Thoracic aorta (tissue), 2 donors: ENCODE measurements at regions not wholly inside any gene's neighbourhood (a gene's known extent, or its start where the extent isn't known, plus 50 kb on each side); places are given as distances from the start of the nearest gene placed in this dataset.

Source experiments
- ATAC-seq: fragments of 150-250 bp; one replicate; pipeline ENCODE4 v1.8.0; 2017; ENCODE audit warnings: low read depth; ENCODE audit not compliant: insufficient number of reproducible peaks, low FRiP score
- DNase-seq: peaks from one replicate; pipeline ENCODE4 v3.0.0-alpha.2; 2020; ENCODE audit warnings: low spot score
- H3K27ac ChIP-seq, 2 donors: fragments of 200-600 bp; sonication (generic); 1 replicate in 1 of 2; 2 replicates in 1 of 2; pipeline ENCODE4 v1.5.1; 2016; ENCODE audit warnings: mild to moderate bottlenecking in 2 of 2, moderate library complexity in 2 of 2
- H3K27me3 ChIP-seq: fragments of 200-600 bp; sonication (generic); replicated peaks from 2 replicates; pipeline ENCODE4 v1.6.0; 2016; ENCODE audit warnings: mild to moderate bottlenecking; ENCODE audit not compliant: insufficient read depth
- H3K36me3 ChIP-seq: fragments of 200-600 bp; sonication (generic); one replicate; pipeline ENCODE4 v1.5.1; 2016
- H3K4me1 ChIP-seq, 2 donors: fragments of 200-600 bp; sonication (generic); 1 replicate in 1 of 2; 2 replicates in 1 of 2; pipeline versions ENCODE4 v1.5.1 to v1.6.0; 2016; ENCODE audit warnings: low read depth in 2 of 2, mild to moderate bottlenecking in 1 of 2; ENCODE audit not compliant: control insufficient read depth in 1 of 2
- H3K4me3 ChIP-seq: fragments of 200-600 bp; sonication (generic); 2 replicates; pipeline ENCODE4 v1.5.1; 2016; ENCODE audit warnings: mild to moderate bottlenecking
- H3K9me3 ChIP-seq: fragments of 200-600 bp; sonication (generic); 2 replicates; pipeline ENCODE4 v1.5.1; 2016
- TF ChIP-seq, protein P1 (sequence below): fragments of 200-600 bp; sonication (generic); IDR thresholded peaks from one replicate; pipeline ENCODE4 v1.5.1; 2019; ENCODE audit warnings: antibody characterized with exemption

DNA sequence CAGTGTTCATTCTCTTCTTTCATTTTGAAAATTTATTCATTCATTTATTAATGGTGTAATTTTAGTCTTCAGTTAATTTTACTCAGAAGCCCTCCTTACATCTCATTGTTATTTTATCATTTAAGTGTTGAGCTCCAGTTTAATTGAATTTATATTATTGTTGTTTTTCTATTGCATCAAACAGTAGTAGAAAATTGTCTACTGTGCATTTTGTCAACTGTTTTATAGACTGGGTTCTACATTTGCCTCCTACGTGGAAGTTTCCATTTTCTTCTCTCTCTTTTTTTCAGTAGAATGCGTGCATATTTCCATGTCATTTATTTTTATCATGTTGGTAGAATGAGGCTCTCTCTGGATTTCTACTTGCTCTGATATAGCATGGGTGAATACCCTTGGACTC is 487.4 kb downstream of the NR2F2 start:
- no peak overlapping the region for H3K4me3 ChIP-seq
- ATAC-seq (no peak), DNase-seq (no peak)
- no peaks in the 10 kb centered on the region for H3K36me3 ChIP-seq
- no peak overlapping the region for H3K27ac ChIP-seq
- H3K27me3 ChIP-seq, result no peaks in the 10 kb centered on the region
- no peaks in the 10 kb centered on the region for H3K4me1 ChIP-seq
- no peaks in the 10 kb centered on the region for H3K9me3 ChIP-seq
- TF ChIP-seq, protein P1, sequence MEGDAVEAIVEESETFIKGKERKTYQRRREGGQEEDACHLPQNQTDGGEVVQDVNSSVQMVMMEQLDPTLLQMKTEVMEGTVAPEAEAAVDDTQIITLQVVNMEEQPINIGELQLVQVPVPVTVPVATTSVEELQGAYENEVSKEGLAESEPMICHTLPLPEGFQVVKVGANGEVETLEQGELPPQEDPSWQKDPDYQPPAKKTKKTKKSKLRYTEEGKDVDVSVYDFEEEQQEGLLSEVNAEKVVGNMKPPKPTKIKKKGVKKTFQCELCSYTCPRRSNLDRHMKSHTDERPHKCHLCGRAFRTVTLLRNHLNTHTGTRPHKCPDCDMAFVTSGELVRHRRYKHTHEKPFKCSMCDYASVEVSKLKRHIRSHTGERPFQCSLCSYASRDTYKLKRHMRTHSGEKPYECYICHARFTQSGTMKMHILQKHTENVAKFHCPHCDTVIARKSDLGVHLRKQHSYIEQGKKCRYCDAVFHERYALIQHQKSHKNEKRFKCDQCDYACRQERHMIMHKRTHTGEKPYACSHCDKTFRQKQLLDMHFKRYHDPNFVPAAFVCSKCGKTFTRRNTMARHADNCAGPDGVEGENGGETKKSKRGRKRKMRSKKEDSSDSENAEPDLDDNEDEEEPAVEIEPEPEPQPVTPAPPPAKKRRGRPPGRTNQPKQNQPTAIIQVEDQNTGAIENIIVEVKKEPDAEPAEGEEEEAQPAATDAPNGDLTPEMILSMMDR, result no peak

DNA sequence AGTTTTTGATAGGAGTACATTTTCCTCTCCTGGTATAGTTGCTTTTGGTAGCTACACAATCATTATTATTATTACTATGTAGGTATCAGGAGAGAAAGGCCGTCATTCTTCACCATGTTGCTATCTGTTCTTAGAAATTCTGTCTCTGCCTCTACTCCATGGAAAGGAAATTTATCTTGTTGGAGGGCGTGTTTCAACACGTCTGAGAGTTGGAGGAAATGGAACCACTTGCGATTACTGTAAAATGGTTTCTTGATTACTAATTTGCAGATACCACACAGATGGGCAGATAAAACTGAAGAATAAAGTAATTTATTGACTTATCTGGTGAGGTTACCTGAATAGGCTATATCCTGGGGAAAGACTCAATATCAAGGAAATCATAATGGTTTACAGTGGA is 488.4 kb downstream of the NR2F2 start:
- Histone ChIP-seq H3K27ac (no peak overlapping the region), H3K4me3 (no peak overlapping the region), H3K4me1 (no peaks in the 10 kb centered on the region), H3K9me3 (no peaks in the 10 kb centered on the region), H3K27me3 (no peaks in the 10 kb centered on the region), H3K36me3 (no peaks in the 10 kb centered on the region)
- DNase-seq (no peak), ATAC-seq (no peak)
- TF ChIP-seq, protein P1, result no peak

DNA sequence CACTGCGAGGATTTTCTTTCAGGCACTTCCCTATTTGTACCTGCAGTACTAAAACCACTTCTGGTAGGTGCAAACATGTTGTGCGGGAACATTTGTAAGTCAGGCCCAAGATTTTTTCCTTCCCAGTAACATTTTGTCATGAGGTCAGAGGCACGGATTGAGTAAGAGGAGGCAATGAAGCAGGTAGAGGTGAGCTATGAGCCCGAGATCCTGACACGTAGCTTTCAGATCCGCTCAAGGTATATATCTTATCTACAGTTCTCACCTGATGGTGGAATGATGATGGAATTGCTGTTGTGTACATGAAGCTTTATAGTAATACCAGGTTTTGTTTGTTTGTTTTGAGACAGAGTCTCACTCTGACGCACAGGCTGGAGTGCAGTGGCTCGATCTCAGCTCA is 497.5 kb downstream of the NR2F2 start:
- TF ChIP-seq, protein P1, result no peak
- H3K27me3 ChIP-seq, result no peaks in the 10 kb centered on the region
- ATAC-seq, result no peak

DNA sequence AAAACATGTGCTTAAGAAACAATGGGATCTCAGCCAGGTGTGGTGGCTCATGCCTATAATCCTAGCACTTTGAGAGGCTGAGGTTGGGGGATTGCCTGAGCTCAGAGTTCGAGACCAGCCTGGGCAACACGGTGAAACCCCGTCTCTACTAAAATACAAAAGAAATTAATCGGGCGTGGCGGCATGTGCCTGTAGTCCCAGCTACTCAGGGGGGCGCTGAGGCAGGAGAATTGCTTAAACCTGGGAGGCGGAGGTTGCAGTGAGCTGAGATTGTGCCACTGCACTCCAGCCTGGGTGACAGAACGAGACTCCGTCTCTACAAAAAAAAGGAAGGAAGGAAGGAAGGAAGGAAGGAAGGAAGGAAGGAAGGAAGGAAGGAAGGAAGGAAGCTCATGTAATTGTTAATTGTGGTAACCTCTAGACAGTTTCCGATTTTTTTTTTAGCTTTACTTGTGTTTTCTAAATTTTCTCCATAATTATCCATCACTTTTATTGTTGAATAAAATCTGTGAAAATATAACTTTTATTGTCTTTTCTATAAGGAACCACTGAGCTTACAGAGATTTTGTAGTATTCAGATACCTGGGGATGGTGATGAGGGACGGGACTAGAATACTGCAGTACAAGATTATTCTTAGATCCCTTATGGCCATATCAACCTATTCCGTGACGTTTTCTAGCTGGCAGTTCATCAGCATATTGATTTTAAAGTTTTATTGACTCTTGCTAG is 506.9 kb downstream of the NR2F2 start:
- TF ChIP-seq, protein P1, result no peak
- no peaks in the 10 kb centered on the region for H3K27me3 ChIP-seq
- H3K4me3 ChIP-seq, result no peak overlapping the region
- peaks cover 3% of the 10 kb centered on the region for H3K9me3 ChIP-seq
- H3K36me3 ChIP-seq, result no peaks in the 10 kb centered on the region
- DNase-seq, result no peak
- ATAC-seq, result no peak
- H3K27ac ChIP-seq, result no peak overlapping the region
- no peaks in the 10 kb centered on the region for H3K4me1 ChIP-seq

More for the DNA sequence above, 497.5 kb downstream of the NR2F2 start:
- Histone ChIP-seq H3K9me3 (no peaks in the 10 kb centered on the region), H3K4me1 (no peaks in the 10 kb centered on the region), H3K4me3 (no peak overlapping the region), H3K36me3 (no peaks in the 10 kb centered on the region), H3K27ac (no peak overlapping the region)
- no peak for DNase-seq

DNA sequence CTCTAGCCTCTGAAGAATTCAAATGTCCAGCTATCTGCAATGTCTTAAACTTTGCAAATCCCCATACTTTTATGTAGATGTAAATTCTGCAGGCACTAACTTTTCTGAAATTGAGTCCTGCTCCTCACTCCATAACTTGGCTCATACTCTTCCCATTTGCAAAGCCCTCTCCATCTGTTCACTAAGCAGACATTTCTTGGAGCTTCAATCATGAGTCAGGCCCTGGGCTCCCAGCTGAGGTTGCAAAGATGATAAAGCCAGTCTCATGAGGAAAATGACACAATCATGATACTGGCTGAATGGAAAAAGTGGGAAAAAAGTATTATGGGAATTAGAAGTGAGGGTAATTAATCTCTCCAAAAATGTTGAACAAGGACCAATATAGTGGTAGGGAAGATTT is 507.6 kb downstream of the NR2F2 start:
- Histone ChIP-seq H3K4me3 (no peak overlapping the region), H3K9me3 (peaks cover 3% of the 10 kb centered on the region), H3K27me3 (no peaks in the 10 kb centered on the region), H3K27ac (no peak overlapping the region), H3K36me3 (no peaks in the 10 kb centered on the region), H3K4me1 (no peaks in the 10 kb centered on the region)
- DNase-seq (no peak), ATAC-seq (no peak)
- TF ChIP-seq, protein P1, result no peak
